ENCODE measurements at regions not wholly inside any gene's neighbourhood (a gene's known extent, or its start where the extent isn't known, plus 50 kb on each side); places are given as distances from the start of the nearest gene placed in this dataset.

DNA sequence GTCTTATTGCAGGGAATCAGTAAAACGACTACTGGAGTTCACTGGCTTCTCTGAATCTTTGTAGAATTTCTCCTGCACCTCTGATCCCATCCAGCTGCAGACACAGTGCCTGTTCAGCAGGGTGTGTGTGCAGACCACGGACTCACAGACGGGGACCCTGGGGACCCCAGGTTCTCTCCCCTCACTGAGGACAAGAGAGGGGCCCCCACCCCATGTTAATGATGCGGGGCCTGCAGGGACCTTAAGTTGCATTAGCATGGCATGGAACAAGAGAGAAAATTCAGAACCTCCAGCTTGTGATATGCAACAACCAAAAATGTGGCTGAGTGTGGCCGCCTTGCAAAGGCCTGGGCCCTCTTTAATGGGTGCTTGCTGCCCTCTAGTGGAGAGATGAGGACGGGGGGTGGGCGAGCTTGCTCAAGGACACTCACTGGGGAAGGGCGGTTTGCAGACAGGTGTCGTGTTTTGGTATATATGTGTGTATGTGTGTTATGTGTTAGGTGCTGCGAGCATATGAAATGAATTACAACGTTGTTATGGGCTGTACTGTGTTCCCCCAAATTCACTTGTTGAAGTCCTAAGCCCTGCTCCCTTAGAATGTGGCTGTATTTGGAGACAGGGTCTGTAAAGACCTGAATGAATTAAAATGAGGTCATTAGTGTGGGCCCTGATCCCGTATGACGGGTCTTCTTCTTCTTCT lies 84.4 kb upstream of the SEPTIN5 start:
- no peak overlapping the region for H3K4me3 ChIP-seq (replicated peaks in 1 of 3; ENCODE audit: insufficient read depth in 1 of 3, low read depth in 1 of 3, low read length in 3 of 3)
- ChIA-PET CTCF (interaction anchor here (0.5 to 7.8 kb wide), 73 partner anchors 9 to 507 kb away, joined by 3 to 358 read pairs (median 6); partner anchors contain the start of genes C22orf39, CDC45, CLDN5 and ESS2), POLR2A (interaction anchor here (0.5 to 1.1 kb wide), 6 partner anchors 66 to 485 kb away, joined by 3 to 8 read pairs (median 3); partner anchors contain the start of genes CDC45, CLDN5, ESS2 and UFD1)
- H2AFZ ChIP-seq (ENCODE audit: low read depth, low read length): no peak overlapping the region
- no peaks in the 10 kb centered on the region for H3K4me1 ChIP-seq (ENCODE audit: control insufficient read depth, extremely low read depth, insufficient read depth, low read length)
- H3K9me3 ChIP-seq (replicated peaks; ENCODE audit: control insufficient read depth, insufficient read depth, low read length): no peaks in the 10 kb centered on the region
- H3K79me2 ChIP-seq (ENCODE audit: control insufficient read depth, insufficient read depth, low read length): no peaks in the 10 kb centered on the region
- H3K4me2 ChIP-seq (ENCODE audit: insufficient read depth, low read length): no peak overlapping the region
- DNase-seq (ENCODE audit: low read depth, low spot score) (peak; percentile 80), FAIRE-seq (peak; percentile 92)
- H3K36me3 ChIP-seq (ENCODE audit: control insufficient read depth in 2 of 2, extremely low read depth in 1 of 2, insufficient read depth in 2 of 2, low read length in 2 of 2): no peaks in the 10 kb centered on the region
- no peaks in the 10 kb centered on the region for H4K20me1 ChIP-seq (replicated peaks; ENCODE audit: control insufficient read depth, extremely low read depth, insufficient read depth, low read length)
- peaks cover 0 to 5% of the 10 kb centered on the region in 2 experiments for H3K27me3 ChIP-seq (ENCODE audit: control insufficient read depth in 2 of 2, insufficient read depth in 2 of 2, low read length in 2 of 2)
- no peak overlapping the region for H3K9ac ChIP-seq (replicated peaks; ENCODE audit: extremely low read depth, insufficient read depth, low read length)
- H3K9me1 ChIP-seq (replicated peaks; ENCODE audit: control insufficient read depth, extremely low read depth, insufficient read depth, low read length): no peaks in the 10 kb centered on the region
- BruUV-seq (replicated peaks): no TSS peak
- dilution Hi-C loops (cut with MboI; ENCODE audit: extremely low pct_ligation_motif_present, low sequenced_read_pairs) (no loop called here), intact Hi-C loops (cut with micrococcal nuclease) (loop anchor here (1.0 to 10.0 kb wide), 7 partner anchors 107 to 486 kb away; partner anchors contain the start of genes CLTCL1, ESS2 and HIRA)
- TF ChIP-seq MYC (IDR thresholded peaks at IDR 0.05; ENCODE audit: low read depth, low read length): no peak
- no peak for TF ChIP-seq FOS (IDR thresholded peaks at IDR 0.05; ENCODE audit: borderline replicate concordance, insufficient read depth, low read length)
- TF ChIP-seq, protein P1, sequence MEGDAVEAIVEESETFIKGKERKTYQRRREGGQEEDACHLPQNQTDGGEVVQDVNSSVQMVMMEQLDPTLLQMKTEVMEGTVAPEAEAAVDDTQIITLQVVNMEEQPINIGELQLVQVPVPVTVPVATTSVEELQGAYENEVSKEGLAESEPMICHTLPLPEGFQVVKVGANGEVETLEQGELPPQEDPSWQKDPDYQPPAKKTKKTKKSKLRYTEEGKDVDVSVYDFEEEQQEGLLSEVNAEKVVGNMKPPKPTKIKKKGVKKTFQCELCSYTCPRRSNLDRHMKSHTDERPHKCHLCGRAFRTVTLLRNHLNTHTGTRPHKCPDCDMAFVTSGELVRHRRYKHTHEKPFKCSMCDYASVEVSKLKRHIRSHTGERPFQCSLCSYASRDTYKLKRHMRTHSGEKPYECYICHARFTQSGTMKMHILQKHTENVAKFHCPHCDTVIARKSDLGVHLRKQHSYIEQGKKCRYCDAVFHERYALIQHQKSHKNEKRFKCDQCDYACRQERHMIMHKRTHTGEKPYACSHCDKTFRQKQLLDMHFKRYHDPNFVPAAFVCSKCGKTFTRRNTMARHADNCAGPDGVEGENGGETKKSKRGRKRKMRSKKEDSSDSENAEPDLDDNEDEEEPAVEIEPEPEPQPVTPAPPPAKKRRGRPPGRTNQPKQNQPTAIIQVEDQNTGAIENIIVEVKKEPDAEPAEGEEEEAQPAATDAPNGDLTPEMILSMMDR (IDR thresholded peaks at IDR 0.05; ENCODE audit: extremely low read depth in 1 of 2, insufficient read depth in 1 of 2, low read depth in 1 of 2, low read length in 2 of 2): peak; percentile 91 to 92
- H3K27ac ChIP-seq (ENCODE audit: insufficient read depth, low read depth, low read length): no peak overlapping the region

DNA sequence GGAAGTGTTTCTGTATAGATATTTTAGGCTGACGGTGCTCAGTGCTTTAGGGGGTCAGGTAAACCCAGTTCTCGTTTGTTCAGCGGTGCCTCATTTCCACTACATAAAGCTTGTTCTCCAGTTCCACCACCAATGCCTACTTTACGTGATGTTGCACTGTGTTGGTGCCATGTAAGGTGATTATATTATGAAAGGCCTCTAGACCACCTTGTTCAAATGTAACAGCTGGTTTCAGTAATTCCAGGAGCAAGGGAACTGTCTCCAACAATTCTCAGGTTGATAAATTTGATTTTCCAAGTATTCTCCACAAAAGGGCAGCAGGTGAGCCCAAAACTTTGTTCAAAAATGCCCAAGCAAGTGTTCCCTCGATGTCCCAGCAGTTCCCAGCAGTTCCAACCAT lies 83.7 kb upstream of the SEPTIN5 start:
- intact Hi-C loops (cut with micrococcal nuclease): loop anchor here (1.0 to 10.0 kb wide), 7 partner anchors 107 to 486 kb away; partner anchors contain the start of genes CLTCL1, ESS2 and HIRA
- no peak overlapping the region for H2AFZ ChIP-seq (ENCODE audit: low read depth, low read length)

More for the DNA sequence above, 83.7 kb upstream of the SEPTIN5 start:
- Histone ChIP-seq H3K27ac (ENCODE audit: insufficient read depth, low read depth, low read length) (no peak overlapping the region), H3K4me2 (ENCODE audit: insufficient read depth, low read length) (no peak overlapping the region), H3K4me1 (ENCODE audit: control insufficient read depth, extremely low read depth, insufficient read depth, low read length) (no peaks in the 10 kb centered on the region), H3K9me3 (replicated peaks; ENCODE audit: control insufficient read depth, insufficient read depth, low read length) (no peaks in the 10 kb centered on the region), H3K79me2 (ENCODE audit: control insufficient read depth, insufficient read depth, low read length) (no peaks in the 10 kb centered on the region), H3K27me3 (ENCODE audit: control insufficient read depth in 2 of 2, insufficient read depth in 2 of 2, low read length in 2 of 2) (peaks cover 0 to 5% of the 10 kb centered on the region in 2 experiments), H3K36me3 (ENCODE audit: control insufficient read depth in 2 of 2, extremely low read depth in 1 of 2, insufficient read depth in 2 of 2, low read length in 2 of 2) (no peaks in the 10 kb centered on the region), H3K9me1 (replicated peaks; ENCODE audit: control insufficient read depth, extremely low read depth, insufficient read depth, low read length) (no peaks in the 10 kb centered on the region), H4K20me1 (replicated peaks; ENCODE audit: control insufficient read depth, extremely low read depth, insufficient read depth, low read length) (no peaks in the 10 kb centered on the region), H3K4me3 (replicated peaks in 1 of 3; ENCODE audit: insufficient read depth in 1 of 3, low read depth in 1 of 3, low read length in 3 of 3) (no peak overlapping the region), H3K9ac (replicated peaks; ENCODE audit: extremely low read depth, insufficient read depth, low read length) (no peak overlapping the region)
- TF ChIP-seq POLR2A (IDR thresholded peaks at IDR 0.05; ENCODE audit: low read depth, low read length): no peak
- TF ChIP-seq POLR2AphosphoS5 (IDR thresholded peaks at IDR 0.05; ENCODE audit: insufficient read depth, low read depth, low read length): no peak
- CTCF ChIA-PET: interaction anchor here (0.6 to 7.8 kb wide), 54 partner anchors 8 to 486 kb away, joined by 3 to 358 read pairs (median 8); partner anchors contain the start of genes C22orf39, CDC45, CLDN5 and ESS2
- no TSS peak for BruUV-seq (replicated peaks)
- DNase-seq (ENCODE audit: low read depth, low spot score): no peak
- dilution Hi-C loops (cut with MboI; ENCODE audit: extremely low pct_ligation_motif_present, low sequenced_read_pairs): no loop called here
- no peak for FAIRE-seq
- POLR2A ChIA-PET: interaction anchor here (0.5 to 1.1 kb wide), 3 partner anchors 65 to 151 kb away, joined by 3 to 8 read pairs (median 3); partner anchors contain the start of genes CDC45, CLDN5 and UFD1
